HT1080 (cell line): ENCODE measurements at regions not wholly inside any gene's neighbourhood (a gene's known extent, or its start where the extent isn't known, plus 50 kb on each side); places are given as distances from the start of the nearest gene placed in this dataset.
A peak's percentile ranks its signal among the peaks of the same experiment; 100 is the strongest.
"Not testable (repeated sequence)": the region's sequence is repeated elsewhere in the genome, so short reads cannot be mapped to it uniquely, and the experiment has no call there.

Experiments used
- DNase-seq: peaks from one replicate; pipeline ENCODE4 v3.0.0-alpha.2; 2015; ENCODE audit warnings: low read depth

DNA sequence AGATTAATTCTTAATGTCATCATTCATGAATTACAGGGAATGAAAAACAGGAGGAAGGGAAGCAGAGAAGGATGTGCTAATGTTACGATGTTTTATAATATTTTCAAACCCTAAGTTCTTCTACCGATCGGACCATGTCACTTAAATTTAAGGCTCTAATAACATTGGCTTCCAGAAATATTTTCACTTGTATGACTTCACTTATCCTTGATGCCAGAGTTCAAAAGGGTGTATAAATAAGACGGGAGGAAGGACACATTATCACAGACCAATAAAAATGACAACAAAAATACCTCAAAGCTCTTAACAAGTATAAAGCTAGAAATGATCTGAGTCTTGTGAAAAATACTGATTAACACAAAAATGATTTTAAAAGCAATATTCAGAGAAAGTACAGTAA, 370.4 kb upstream of the CITED2 start:
- no peak for DNase-seq

DNA sequence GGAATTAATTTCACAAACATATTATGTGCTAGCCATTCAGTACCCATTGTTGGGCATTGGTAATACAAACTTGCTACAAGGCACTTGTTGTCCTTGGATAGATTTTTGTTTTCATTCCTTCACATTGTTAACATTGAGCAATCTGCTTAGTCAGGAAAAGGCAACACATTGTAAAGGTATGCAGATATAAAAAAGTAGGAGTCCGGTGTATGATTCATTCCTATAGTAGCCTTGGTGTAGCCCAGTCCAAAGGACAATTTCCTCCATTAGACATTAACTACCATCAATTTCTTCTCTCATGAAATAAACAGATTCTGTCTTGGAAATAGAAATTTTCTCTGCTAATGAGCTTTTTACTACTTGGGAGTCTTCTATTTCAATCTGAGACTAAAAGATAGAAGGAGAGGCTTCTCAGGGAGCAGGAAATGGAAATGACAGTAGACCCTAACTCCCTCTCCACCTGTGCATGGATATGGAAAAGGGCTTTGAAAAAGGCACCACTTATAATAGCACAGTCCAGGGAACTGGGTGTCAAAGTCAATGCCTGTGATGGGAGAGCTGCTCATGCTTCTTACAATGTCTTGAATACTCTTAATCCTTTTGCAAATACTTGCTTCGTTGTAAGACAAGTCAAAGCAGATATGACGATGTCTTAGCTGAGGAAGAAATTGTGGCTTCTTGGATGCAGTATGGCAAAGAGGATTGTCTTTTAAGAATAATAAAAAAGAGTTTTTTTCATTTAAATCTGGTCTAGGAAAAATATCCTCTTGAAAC, 369.4 kb upstream of the CITED2 start:
- DNase-seq = peak; percentile 92

DNA sequence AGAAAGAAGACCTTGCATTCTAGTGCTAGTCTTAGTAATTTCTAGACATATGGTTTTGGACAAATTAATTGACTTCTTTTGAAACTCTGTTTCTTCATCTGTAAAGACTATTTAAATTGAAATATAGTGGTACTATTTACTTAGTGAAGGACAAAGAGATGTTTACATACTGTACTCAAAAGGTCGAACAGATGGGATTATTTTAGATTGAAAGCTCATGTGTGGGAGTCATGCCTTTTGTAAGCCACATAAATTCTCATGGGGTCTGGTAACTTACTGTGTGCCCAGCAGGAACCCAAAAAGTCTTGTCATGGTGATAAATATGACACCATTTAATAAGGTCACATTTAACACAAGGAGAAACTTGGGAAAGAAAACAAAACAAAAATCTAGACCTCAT, 368.2 kb upstream of the CITED2 start:
- DNase-seq = no peak

DNA sequence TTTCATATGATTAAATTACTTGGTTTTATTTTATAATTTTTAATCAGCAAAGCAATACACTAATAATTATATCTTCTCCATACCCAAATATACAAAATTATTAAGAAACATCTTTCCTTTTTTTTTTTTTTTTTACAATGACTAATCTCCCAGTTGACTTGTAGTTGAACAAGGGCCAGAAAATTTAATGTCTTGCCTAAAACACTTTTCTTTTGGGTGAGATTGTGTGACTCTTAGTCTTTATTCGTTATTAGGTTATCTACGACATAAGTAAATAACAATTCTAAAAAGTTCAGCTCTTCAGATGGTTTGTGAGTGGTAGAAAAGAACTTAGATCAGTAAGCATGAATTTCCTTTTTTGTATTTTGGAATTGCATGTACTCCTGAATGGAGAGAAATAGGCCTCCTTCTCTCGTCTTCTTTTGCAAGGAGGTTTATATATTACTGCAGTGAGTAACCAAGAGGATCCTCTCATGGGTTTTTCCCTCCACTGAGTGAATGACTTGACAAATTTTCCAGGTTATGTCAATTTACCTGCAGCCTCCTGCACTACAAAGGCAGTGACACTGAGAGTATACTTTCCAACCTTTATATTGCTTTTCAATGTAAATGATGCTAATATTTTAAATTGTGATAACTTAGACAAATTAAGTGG, 364.5 kb upstream of the CITED2 start:
- no peak for DNase-seq

DNA sequence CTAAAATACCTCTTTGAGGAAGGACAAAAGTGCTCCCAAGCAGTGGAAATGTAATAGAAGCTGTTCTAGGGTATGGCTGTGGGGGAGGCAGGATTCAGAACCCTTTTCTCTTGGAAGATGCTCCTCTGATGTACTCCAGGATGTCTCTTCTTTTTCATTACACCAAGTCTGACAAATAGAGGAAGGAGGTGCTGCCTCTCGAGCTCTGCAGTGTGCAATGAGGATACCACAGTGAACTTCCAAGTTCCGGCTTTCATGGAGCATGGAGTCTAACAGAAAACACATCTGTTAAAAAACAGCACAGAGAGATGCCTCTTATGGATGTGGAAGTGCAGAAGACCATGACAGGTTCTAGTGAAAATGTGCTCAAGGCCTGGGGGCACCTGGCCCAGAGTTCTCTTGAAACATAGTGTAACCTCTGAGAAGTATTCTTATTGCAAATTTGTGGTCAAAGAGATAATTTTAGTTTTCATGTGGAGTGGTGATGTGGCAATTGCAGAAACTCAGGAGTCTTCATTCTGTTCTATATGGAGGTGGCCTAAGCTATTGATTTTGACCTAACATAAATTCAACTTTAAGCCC, 362.0 kb upstream of the CITED2 start:
- no peak for DNase-seq

DNA sequence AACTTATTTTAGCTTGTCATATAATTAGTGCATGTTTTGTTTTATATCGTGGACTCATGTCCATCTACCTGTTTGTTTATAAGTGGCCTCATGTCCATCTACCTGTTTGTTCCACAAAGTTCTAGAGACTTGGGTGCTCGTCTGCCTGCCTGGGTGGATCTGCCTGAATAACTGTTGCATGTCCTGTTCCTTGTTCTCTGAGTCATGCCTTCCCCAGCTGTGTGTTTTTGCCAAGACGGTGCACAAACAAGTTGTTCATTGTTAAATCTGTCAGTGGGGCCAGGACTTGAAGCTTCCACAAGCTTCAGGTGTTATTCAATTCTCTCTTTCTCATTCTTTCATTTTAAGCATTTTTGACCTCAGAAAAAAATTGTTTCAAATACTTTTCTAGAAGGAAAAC, 358.0 kb upstream of the CITED2 start:
- peak; percentile 74 for DNase-seq

DNA sequence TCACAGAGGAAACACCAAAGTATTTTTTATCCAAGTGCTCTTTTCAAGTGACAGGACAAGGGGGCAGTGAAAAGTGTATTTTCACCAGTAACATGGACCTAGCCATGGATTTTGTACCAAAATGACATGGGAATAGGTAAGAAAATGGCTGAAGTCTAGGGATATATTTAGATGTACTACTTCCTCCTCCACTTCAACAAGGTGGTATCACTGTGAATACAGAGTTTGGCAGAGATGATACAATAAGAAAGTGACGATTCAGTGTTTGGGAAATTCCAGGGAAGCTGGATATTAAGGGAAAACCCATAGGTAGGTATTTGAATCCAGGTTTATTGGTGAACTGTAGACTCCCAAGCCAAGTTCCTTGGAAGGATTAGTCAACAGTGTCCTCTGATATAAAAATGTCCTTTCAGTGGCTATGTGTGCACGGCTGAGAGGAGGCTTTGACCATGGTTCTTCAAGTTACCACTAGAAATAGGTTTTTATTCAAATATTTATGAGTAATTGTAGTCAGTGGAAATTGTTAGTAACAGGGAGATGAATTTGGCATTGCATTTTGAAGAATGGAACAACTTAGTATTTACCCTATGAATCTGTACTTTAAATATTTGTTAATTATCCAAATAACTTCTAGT, 356.0 kb upstream of the CITED2 start:
- no peak for DNase-seq

DNA sequence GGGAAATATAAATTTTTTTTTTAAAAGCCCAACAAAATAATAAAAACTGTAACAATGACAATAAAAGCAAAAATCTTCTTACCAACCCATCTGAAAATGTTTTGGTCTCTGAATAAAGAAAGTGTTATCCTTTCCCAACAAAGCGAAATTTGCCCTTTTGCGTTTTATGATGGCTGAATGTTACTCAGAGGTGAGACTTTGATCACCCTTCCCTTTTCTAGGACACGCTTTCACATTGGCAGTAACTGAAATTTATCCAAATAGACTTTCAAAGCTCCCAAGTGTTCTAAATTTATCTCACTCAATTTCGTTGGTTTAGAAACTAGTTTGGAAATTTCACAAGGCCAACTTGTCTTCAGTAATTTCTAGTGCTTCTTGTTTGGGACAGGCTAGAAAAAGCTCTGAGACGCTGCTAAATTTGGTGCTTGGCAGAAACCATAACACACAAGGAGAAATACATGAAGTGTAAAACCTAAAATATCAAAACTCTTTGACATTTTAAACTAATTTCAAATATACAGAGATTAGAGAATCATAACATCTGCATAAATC, 354.5 kb upstream of the CITED2 start:
- DNase-seq = no peak

DNA sequence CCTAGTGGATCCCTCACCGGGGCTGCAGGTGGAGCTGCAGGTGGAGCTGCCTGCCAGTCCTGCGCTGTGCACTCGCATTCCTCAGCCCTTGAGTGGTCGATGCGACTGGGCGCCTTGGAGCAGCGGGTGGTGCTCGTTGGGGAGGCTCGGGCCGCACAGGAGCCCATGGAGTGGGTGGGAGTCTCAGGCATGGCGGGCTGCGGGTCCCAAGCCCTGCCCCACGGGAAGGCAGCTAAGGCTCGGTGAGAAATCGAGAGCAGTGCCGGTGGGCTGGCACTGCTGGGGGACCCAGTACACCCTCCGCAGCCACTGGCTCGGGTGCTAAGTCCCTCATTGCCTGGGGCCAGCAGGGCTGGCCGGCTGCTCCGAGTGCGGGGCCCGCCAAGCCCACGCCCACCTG, 351.8 kb upstream of the CITED2 start:
- not testable (repeated sequence) for DNase-seq

DNA sequence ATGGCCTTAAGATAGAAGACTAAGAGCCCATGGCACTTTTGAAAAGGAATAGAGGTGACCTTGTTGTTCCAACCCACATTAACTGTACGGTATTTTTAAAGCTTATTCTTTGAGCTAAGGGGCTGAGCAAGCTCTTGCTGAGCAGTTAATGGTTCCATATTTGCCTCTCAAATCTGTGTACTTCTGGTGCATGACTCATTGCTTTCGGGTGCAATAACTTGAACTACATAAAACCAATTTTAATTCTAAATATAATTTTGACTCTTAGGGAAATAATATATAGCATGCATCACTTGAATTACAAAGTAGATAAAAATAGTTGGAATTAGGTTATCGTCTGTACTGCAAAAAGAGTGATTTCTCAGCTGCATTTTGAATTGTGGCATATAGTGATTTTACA, 348.1 kb upstream of the CITED2 start:
- DNase-seq = no peak

DNA sequence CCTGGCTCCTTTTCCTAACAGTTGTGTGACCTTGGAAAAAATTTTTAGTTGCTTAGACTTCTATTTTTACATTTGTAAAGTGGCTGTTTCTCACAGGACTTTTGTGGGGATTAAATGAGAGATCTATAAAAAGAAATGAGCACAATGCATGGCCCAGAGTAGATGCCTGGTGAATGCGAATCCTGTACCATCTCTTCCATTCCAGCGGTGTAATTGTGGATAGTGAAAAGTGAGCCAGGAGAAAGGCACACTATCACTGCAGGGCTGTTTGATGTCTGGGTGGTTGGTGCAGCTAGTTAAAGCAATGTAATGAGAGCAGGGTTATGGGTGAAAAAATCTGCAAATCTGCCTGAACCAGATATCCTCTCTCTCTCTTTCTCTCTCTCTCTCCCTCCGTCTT, 347.5 kb upstream of the CITED2 start:
- DNase-seq = no peak

DNA sequence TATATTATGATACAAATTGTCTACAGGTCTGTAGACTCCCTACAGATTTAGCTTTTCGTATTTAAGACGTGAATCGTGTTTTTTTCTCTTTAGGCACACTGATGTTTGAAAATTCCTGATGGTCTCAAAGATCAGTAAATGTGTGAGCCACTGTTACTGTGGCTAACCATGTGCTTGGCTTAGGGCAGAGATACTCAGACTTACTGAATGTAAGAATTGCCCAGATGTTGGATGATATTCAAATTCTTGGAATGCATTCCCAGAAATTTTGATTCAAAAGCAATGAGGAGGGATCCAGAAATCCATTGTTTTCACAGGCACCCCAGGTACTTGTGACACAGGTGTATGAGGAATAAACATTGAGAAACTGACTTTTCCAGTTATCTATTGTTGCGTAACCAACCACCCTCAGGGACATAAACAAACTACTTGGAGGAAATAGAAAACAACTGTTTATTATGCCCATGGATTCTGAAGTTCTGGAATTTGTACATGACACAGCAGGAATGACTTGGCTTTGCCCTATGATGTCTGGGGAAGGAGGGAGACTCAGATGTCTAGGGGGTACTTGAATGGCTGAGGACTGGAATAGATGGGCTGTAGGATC, 339.6 kb upstream of the CITED2 start:
- no peak for DNase-seq

DNA sequence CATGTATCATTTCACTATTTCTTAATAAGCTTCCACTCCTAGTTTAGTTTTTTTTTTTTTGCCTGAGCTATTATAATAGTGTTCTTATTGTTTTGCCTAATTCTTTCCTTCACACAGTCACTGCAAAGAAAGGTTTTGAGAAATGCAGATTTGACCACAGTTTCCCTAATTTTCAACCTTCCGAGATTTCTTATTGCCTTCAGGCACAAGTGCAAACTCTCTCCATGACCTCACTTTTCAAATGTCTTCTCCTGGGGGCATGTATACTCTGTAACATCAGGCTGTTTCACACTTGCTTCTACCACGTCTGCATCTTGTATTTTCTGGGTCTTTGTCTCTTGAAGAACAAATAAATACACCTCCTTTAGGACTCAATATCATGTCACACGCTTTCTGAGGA, 339.0 kb upstream of the CITED2 start:
- no peak for DNase-seq

DNA sequence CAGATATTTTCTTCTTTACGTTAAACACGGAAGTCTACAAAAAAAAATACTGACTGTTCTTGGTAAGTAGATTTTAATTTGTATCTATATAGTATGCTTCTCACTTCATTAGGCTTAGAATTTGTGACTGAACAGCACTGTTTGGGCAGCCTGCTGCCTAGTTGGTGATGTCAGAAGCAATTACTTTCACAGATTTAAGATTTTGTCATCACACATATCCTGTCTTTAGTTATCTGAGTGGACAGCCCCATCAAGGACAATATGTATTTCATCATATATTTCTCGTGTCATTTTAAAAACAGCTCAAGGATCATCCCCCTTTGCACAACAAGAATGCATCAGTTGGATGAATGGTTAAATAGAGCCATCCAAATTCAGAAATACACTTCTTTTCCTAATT, 338.4 kb upstream of the CITED2 start:
- DNase-seq = no peak

DNA sequence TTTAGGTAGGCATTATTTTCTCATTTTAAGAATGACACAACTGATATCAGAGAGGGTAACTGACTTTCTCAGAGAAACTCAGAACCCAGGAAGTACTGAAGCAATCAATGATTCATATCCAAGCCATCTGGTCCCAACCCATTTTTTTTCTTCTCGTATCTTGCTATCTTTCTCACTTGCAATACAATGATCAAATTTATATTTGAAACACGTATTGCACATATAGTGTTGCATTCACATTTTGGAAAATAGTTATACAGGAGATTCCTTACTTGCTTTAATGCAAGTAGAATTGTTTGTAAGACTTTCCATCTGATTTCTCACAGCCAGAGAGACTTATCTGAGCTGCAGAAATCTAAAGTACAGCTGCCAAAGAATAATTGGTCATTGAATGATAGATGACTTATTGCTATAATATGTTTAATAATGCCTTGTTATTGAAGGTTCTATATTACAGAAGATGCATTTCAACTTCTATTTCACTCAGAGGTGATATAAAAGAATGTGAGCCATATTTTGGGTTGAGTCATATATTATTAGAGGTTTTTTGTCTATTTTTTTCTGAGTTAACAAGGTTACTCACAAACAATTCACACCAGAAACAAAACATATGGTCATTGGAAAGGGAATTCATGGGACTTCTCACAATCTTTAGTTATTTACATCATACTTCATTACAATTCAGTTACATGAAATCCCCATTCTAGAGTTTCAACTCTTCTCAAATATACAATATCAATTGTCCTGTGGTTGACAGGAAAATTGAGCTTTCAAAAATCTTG, 337.5 kb upstream of the CITED2 start:
- peak; percentile 28 for DNase-seq

DNA sequence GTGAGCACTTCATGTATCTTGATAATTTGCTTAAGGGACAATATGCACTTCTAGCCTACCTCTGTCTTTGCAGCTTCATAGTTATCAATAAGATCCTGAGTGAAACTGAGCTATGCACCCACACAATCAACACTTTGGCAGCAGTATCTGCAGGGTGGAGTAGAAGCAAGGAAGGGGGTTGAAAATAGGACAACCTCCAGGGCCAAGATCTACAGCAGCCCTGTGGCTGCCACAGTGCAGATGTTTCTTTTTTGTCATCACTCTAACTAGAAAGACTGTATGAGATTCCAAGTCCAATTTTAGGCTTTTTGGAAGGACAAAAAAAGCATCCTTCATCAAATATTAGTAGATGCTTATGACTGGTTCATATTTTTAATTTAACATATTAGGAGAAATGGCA, 336.1 kb upstream of the CITED2 start:
- no peak for DNase-seq

DNA sequence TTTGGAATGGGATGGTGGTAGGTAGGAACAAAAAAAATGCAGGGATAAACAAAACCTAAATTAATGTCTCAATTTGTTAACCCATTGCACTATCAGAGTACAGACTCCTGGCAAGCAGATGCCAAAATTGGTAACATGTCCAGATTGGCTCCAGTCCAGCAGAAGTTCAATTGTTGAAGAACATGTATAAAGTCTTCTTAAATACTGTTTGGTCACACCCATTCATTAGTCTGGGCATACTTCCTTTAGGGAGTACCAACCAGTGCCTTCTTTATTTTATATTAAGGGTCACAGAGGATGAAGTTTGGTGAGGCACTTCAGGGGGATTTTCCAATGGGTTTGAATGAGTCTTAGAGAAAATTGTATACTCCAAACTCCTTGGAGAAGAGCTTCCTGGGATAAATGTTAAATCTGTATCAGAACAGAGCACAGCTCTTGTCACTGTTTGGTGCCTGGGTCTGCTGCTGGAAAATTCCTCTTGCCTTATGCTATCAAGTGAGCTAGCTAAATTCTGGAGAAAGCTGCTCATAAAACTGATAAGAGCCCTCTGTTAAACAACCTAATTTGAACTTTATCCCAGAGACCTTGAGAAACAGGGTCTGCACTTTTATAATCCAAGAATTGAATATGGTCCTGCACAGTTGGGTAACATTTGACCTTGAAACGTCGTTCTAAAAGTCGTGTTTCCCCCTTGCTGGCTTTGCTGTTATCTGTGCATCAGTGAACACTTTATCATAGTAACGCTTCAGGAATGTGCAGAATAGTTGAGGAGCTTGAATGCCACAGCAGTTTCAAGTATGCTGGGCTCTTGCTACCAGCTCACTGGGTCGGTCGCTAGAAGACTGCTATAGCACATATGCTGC, 334.1 kb upstream of the CITED2 start:
- DNase-seq = peak; percentile 68

DNA sequence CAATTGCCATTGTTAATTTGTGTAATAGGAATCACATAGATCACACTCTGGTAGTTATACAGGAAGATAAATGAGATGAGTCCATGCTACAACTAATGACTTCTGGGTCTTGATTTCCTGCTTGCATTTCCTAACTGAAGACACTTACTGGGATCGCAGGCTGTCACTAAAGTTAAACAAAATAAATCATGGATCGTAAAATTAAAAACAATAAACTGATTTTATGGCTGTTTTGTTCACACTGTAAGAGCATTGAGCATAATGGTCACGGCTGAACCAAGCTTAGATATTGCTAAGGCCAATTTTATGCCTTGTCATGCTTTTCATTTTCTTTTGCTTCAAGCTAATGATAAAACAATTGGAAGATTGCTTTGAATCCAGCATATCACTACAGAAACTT, 332.5 kb upstream of the CITED2 start:
- no peak for DNase-seq

DNA sequence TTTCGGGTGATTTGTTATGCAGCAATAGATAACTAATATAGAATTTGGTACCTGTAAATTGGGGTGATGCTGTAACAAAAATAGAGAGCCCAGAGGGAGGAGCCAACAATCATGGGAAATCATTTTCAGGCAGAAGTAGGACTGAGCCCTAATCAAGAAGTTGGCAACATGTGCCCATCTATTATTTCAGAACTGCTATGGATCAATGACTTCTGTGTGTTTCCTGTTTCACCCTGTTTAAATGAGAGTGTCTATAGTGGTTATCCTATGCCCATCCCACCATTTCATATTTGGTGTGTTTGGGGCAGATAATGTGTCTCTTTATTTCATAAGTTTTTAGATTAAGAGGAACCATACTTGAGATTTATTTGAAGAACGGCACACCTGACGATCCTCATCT, 330.8 kb upstream of the CITED2 start:
- no peak for DNase-seq

DNA sequence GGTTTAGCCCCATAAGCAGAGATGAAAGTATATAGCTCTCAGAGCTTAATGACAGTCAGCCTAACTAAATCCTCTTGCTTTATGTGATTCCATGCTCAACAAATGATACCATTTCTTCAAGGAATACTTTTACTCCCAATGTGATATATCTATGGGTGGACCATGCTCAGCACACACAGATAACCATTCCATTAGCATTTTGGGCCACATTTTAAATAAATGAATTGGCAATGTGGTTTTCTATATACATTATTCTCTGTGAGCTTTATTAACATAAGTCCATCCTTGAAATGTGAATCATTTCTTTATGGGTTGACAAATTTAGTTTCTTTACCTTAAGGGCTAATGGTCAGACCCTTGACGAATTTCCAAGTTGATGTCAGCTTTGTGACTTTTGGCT, 329.3 kb upstream of the CITED2 start:
- no peak for DNase-seq
